ENCODE measurements at regions not wholly inside any gene's neighbourhood (a gene's known extent, or its start where the extent isn't known, plus 50 kb on each side); places are given as distances from the start of the nearest gene placed in this dataset.

- Histone ChIP-seq H3K27me3 (ENCODE audit: insufficient read depth, low read length) (peaks cover under 1% of the 10 kb centered on the region), H3K4me1 (ENCODE audit: insufficient read depth, low read length) (no peaks in the 10 kb centered on the region), H4K20me1 (ENCODE audit: insufficient read depth, low read length) (no peaks in the 10 kb centered on the region), H3K36me3 (ENCODE audit: insufficient read depth, low read length) (no peaks in the 10 kb centered on the region), H3K4me2 (ENCODE audit: low read length) (no peak overlapping the region), H3K27ac (ENCODE audit: low read depth, low read length) (no peak overlapping the region), H2AFZ (ENCODE audit: low read depth, low read length) (no peak overlapping the region), H3K79me2 (ENCODE audit: insufficient read depth, low read length) (no peaks in the 10 kb centered on the region), H3K9ac (ENCODE audit: low read length) (no peak overlapping the region), H3K9me3 (ENCODE audit: insufficient read depth, low read depth, low read length) (no peaks in the 10 kb centered on the region), H3K4me3 (ENCODE audit: insufficient read depth, low read depth, low read length) (no peak overlapping the region)
- Mint-ChIP-seq H3K4me1 (ENCODE audit: low read depth, unreplicated experiment) (no peaks in the 10 kb centered on the region), H3K9me3 (ENCODE audit: unreplicated experiment) (peaks cover 1% of the 10 kb centered on the region), H3K36me3 (ENCODE audit: low read depth, unreplicated experiment) (no peaks in the 10 kb centered on the region), H3K27me3 (ENCODE audit: low read depth, unreplicated experiment) (peaks cover 51% of the 10 kb centered on the region), H3K27ac (ENCODE audit: unreplicated experiment) (no peak overlapping the region), H3K4me3 (ENCODE audit: unreplicated experiment) (no peak overlapping the region)
- DNase-seq (ENCODE audit: low read depth) (no peak), FAIRE-seq (no peak)
- TF ChIP-seq EZH2 (IDR thresholded peaks at IDR 0.05; ENCODE audit: insufficient read depth, low read length) (no peak), CTCF (IDR thresholded peaks at IDR 0.05; ENCODE audit: insufficient read depth, low read depth, low read length) (no peak)
Observed at GRCh38 chr13:111401151-111401550, 80.7 kb downstream of the TEX29 start.

GRCh38 chr13:111401755-111402154 lies 81.3 kb downstream of the TEX29 start:
- no peak for TF ChIP-seq EZH2 (IDR thresholded peaks at IDR 0.05; ENCODE audit: insufficient read depth, low read length)
- TF ChIP-seq CTCF (IDR thresholded peaks at IDR 0.05; ENCODE audit: insufficient read depth, low read depth, low read length) = no peak
- H3K27me3 Mint-ChIP-seq (ENCODE audit: low read depth, unreplicated experiment) = peaks cover 56% of the 10 kb centered on the region
- no peak for DNase-seq (ENCODE audit: low read depth)
- Histone ChIP-seq H3K9ac (ENCODE audit: low read length) (no peak overlapping the region), H3K36me3 (ENCODE audit: insufficient read depth, low read length) (no peaks in the 10 kb centered on the region), H2AFZ (ENCODE audit: low read depth, low read length) (no peak overlapping the region), H3K27me3 (ENCODE audit: insufficient read depth, low read length) (peaks cover 2% of the 10 kb centered on the region), H3K4me2 (ENCODE audit: low read length) (no peak overlapping the region), H3K4me3 (ENCODE audit: insufficient read depth, low read depth, low read length) (no peak overlapping the region), H3K9me3 (ENCODE audit: insufficient read depth, low read depth, low read length) (no peaks in the 10 kb centered on the region), H3K4me1 (ENCODE audit: insufficient read depth, low read length) (no peaks in the 10 kb centered on the region), H3K27ac (ENCODE audit: low read depth, low read length) (no peak overlapping the region), H4K20me1 (ENCODE audit: insufficient read depth, low read length) (no peaks in the 10 kb centered on the region), H3K79me2 (ENCODE audit: insufficient read depth, low read length) (no peaks in the 10 kb centered on the region)
- H3K36me3 Mint-ChIP-seq (ENCODE audit: low read depth, unreplicated experiment) = no peaks in the 10 kb centered on the region
- peaks cover 1% of the 10 kb centered on the region for H3K9me3 Mint-ChIP-seq (ENCODE audit: unreplicated experiment)
- no peak overlapping the region for H3K4me3 Mint-ChIP-seq (ENCODE audit: unreplicated experiment)
- no peak overlapping the region for H3K27ac Mint-ChIP-seq (ENCODE audit: unreplicated experiment)
- no peaks in the 10 kb centered on the region for H3K4me1 Mint-ChIP-seq (ENCODE audit: low read depth, unreplicated experiment)
- no peak for FAIRE-seq

GRCh38 chr13:111402441-111402840 lies 82.0 kb downstream of the TEX29 start:
- H3K9me3 Mint-ChIP-seq (ENCODE audit: unreplicated experiment) = peaks cover 1% of the 10 kb centered on the region
- H3K36me3 Mint-ChIP-seq (ENCODE audit: low read depth, unreplicated experiment) = no peaks in the 10 kb centered on the region
- Histone ChIP-seq H3K79me2 (ENCODE audit: insufficient read depth, low read length) (no peaks in the 10 kb centered on the region), H2AFZ (ENCODE audit: low read depth, low read length) (no peak overlapping the region), H3K4me1 (ENCODE audit: insufficient read depth, low read length) (no peaks in the 10 kb centered on the region), H3K27ac (ENCODE audit: low read depth, low read length) (no peak overlapping the region), H3K4me2 (ENCODE audit: low read length) (no peak overlapping the region), H3K27me3 (ENCODE audit: insufficient read depth, low read length) (peaks cover 2% of the 10 kb centered on the region), H3K9ac (ENCODE audit: low read length) (no peak overlapping the region), H3K9me3 (ENCODE audit: insufficient read depth, low read depth, low read length) (no peaks in the 10 kb centered on the region), H3K4me3 (ENCODE audit: insufficient read depth, low read depth, low read length) (no peak overlapping the region), H4K20me1 (ENCODE audit: insufficient read depth, low read length) (no peaks in the 10 kb centered on the region), H3K36me3 (ENCODE audit: insufficient read depth, low read length) (no peaks in the 10 kb centered on the region)
- peaks cover 58% of the 10 kb centered on the region for H3K27me3 Mint-ChIP-seq (ENCODE audit: low read depth, unreplicated experiment)
- TF ChIP-seq CTCF (IDR thresholded peaks at IDR 0.05; ENCODE audit: insufficient read depth, low read depth, low read length) (no peak), EZH2 (IDR thresholded peaks at IDR 0.05; ENCODE audit: insufficient read depth, low read length) (no peak)
- H3K4me1 Mint-ChIP-seq (ENCODE audit: low read depth, unreplicated experiment) = no peaks in the 10 kb centered on the region
- no peak overlapping the region for H3K27ac Mint-ChIP-seq (ENCODE audit: unreplicated experiment)
- FAIRE-seq = no peak
- H3K4me3 Mint-ChIP-seq (ENCODE audit: unreplicated experiment) = no peak overlapping the region
- no peak for DNase-seq (ENCODE audit: low read depth)
